ENCODE measurements at regions not wholly inside any gene's neighbourhood (a gene's known extent, or its start where the extent isn't known, plus 50 kb on each side); places are given as distances from the start of the nearest gene placed in this dataset.
"Not testable (repeated sequence)": the region's sequence is repeated elsewhere in the genome, so short reads cannot be mapped to it uniquely, and the experiment has no call there.

- peaks cover 1% of the 10 kb centered on the region for H3K9me3 ChIP-seq (ENCODE audit: severe bottlenecking)
- H3K4me3 ChIP-seq (ENCODE audit: severe bottlenecking): no peak overlapping the region
- ATAC-seq (ENCODE audit: low read depth): no peak
- no peaks in the 10 kb centered on the region for H3K4me1 ChIP-seq (ENCODE audit: insufficient read depth, poor library complexity, severe bottlenecking)
- TF ChIP-seq, protein P1, sequence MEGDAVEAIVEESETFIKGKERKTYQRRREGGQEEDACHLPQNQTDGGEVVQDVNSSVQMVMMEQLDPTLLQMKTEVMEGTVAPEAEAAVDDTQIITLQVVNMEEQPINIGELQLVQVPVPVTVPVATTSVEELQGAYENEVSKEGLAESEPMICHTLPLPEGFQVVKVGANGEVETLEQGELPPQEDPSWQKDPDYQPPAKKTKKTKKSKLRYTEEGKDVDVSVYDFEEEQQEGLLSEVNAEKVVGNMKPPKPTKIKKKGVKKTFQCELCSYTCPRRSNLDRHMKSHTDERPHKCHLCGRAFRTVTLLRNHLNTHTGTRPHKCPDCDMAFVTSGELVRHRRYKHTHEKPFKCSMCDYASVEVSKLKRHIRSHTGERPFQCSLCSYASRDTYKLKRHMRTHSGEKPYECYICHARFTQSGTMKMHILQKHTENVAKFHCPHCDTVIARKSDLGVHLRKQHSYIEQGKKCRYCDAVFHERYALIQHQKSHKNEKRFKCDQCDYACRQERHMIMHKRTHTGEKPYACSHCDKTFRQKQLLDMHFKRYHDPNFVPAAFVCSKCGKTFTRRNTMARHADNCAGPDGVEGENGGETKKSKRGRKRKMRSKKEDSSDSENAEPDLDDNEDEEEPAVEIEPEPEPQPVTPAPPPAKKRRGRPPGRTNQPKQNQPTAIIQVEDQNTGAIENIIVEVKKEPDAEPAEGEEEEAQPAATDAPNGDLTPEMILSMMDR (IDR thresholded peaks at IDR 0.05; ENCODE audit: poor library complexity, severe bottlenecking): no peak
- no peaks in the 10 kb centered on the region for H3K27me3 ChIP-seq (ENCODE audit: insufficient read depth, poor library complexity, severe bottlenecking)
- no peak overlapping the region for H3K27ac ChIP-seq (ENCODE audit: poor library complexity, severe bottlenecking)
- no peaks in the 10 kb centered on the region for H3K36me3 ChIP-seq (ENCODE audit: low read depth)
- DNase-seq (ENCODE audit: low spot score): no peak
Observed at GRCh38 chr11:21976210-21976609, 216.7 kb upstream of the ANO5 start.

DNA sequence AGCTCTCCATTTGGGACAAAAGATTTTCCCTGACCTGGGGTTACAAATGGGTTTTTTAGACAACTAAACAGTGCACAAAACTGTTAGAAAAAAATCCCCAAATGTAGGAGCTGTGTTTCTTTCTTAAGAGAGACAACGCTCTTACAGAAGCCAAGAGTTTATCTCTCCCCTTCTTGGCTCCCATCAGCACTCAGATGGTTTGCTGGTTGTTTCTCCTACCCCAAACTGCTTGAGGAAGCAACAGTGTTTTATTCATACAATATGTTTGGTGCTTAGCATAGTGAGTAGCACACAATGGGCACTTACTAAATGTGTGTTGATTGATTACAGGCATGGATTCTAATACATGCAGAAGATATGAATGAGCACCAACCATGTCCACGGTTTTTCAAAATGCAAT is 209.5 kb upstream of the ANO5 start:
- no peak overlapping the region for H3K27ac ChIP-seq (ENCODE audit: poor library complexity, severe bottlenecking)
- no peak for ATAC-seq (ENCODE audit: low read depth)

GRCh38 chr11:21986361-21986760 is 206.5 kb upstream of the ANO5 start:
- H3K27me3 ChIP-seq (ENCODE audit: insufficient read depth, poor library complexity, severe bottlenecking): no peaks in the 10 kb centered on the region
- ATAC-seq (ENCODE audit: low read depth): no peak

More for the DNA sequence above, 209.5 kb upstream of the ANO5 start:
- DNase-seq (ENCODE audit: low spot score): no peak
- H3K27me3 ChIP-seq (ENCODE audit: insufficient read depth, poor library complexity, severe bottlenecking): no peaks in the 10 kb centered on the region
- no peak overlapping the region for H3K4me3 ChIP-seq (ENCODE audit: severe bottlenecking)
- no peaks in the 10 kb centered on the region for H3K36me3 ChIP-seq (ENCODE audit: low read depth)
- peaks cover 2% of the 10 kb centered on the region for H3K9me3 ChIP-seq (ENCODE audit: severe bottlenecking)
- no peaks in the 10 kb centered on the region for H3K4me1 ChIP-seq (ENCODE audit: insufficient read depth, poor library complexity, severe bottlenecking)
- TF ChIP-seq, protein P1 (IDR thresholded peaks at IDR 0.05; ENCODE audit: poor library complexity, severe bottlenecking): no peak

GRCh38 chr11:21987261-21987660 is 205.6 kb upstream of the ANO5 start:
- no peak for ATAC-seq (ENCODE audit: low read depth)
- Histone ChIP-seq H3K9me3 (ENCODE audit: severe bottlenecking) (no peaks in the 10 kb centered on the region), H3K27me3 (ENCODE audit: insufficient read depth, poor library complexity, severe bottlenecking) (no peaks in the 10 kb centered on the region)

More at GRCh38 chr11:21986361-21986760, 206.5 kb upstream of the ANO5 start:
- Histone ChIP-seq H3K9me3 (ENCODE audit: severe bottlenecking) (no peaks in the 10 kb centered on the region), H3K4me3 (ENCODE audit: severe bottlenecking) (no peak overlapping the region), H3K36me3 (ENCODE audit: low read depth) (no peaks in the 10 kb centered on the region), H3K27ac (ENCODE audit: poor library complexity, severe bottlenecking) (no peak overlapping the region), H3K4me1 (ENCODE audit: insufficient read depth, poor library complexity, severe bottlenecking) (no peaks in the 10 kb centered on the region)
- TF ChIP-seq, protein P1 (IDR thresholded peaks at IDR 0.05; ENCODE audit: poor library complexity, severe bottlenecking): no peak
- DNase-seq (ENCODE audit: low spot score): no peak

DNA sequence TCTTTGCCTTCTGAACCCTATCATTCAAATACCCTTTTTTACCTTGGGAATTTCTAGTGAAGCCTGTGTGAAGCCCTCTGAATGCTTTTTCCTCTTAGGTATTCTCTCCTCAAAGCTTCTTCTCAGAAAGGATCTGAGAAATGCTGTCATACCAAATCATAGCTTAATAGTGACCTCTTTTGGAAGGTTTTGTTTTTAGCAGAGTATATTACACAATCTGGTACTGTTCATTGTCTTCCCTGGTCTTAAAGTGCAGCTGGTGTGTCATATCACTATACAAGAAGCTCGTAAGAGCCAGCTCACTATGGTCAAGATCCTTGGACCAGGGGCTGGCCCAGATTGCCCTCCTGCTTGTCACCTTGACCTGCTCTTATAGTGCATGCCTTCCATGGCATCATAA is 204.4 kb upstream of the ANO5 start:
- TF ChIP-seq, protein P1 (IDR thresholded peaks at IDR 0.05; ENCODE audit: poor library complexity, severe bottlenecking): no peak

More at GRCh38 chr11:21987261-21987660, 205.6 kb upstream of the ANO5 start:
- H3K4me1 ChIP-seq (ENCODE audit: insufficient read depth, poor library complexity, severe bottlenecking): no peaks in the 10 kb centered on the region
- no peak overlapping the region for H3K4me3 ChIP-seq (ENCODE audit: severe bottlenecking)
- H3K27ac ChIP-seq (ENCODE audit: poor library complexity, severe bottlenecking): no peak overlapping the region
- H3K36me3 ChIP-seq (ENCODE audit: low read depth): no peaks in the 10 kb centered on the region
- no peak for DNase-seq (ENCODE audit: low spot score)
- TF ChIP-seq, protein P1 (IDR thresholded peaks at IDR 0.05; ENCODE audit: poor library complexity, severe bottlenecking): no peak

GRCh38 chr11:22001803-22002202 is 191.1 kb upstream of the ANO5 start:
- not testable (repeated sequence) for H3K9me3 ChIP-seq (ENCODE audit: severe bottlenecking); H3K4me1 ChIP-seq (ENCODE audit: insufficient read depth, poor library complexity, severe bottlenecking); ATAC-seq (ENCODE audit: low read depth); H3K27me3 ChIP-seq (ENCODE audit: insufficient read depth, poor library complexity, severe bottlenecking); H3K4me3 ChIP-seq (ENCODE audit: severe bottlenecking); DNase-seq (ENCODE audit: low spot score); H3K27ac ChIP-seq (ENCODE audit: poor library complexity, severe bottlenecking); H3K36me3 ChIP-seq (ENCODE audit: low read depth)

More for the DNA sequence above, 204.4 kb upstream of the ANO5 start:
- Histone ChIP-seq H3K36me3 (ENCODE audit: low read depth) (no peaks in the 10 kb centered on the region), H3K4me1 (ENCODE audit: insufficient read depth, poor library complexity, severe bottlenecking) (no peaks in the 10 kb centered on the region), H3K27ac (ENCODE audit: poor library complexity, severe bottlenecking) (no peak overlapping the region), H3K9me3 (ENCODE audit: severe bottlenecking) (no peaks in the 10 kb centered on the region), H3K27me3 (ENCODE audit: insufficient read depth, poor library complexity, severe bottlenecking) (no peaks in the 10 kb centered on the region), H3K4me3 (ENCODE audit: severe bottlenecking) (no peak overlapping the region)
- no peak for ATAC-seq (ENCODE audit: low read depth)
- no peak for DNase-seq (ENCODE audit: low spot score)
